ENCODE measurements at regions not wholly inside any gene's neighbourhood (a gene's known extent, or its start where the extent isn't known, plus 50 kb on each side); places are given as distances from the start of the nearest gene placed in this dataset.

DNA sequence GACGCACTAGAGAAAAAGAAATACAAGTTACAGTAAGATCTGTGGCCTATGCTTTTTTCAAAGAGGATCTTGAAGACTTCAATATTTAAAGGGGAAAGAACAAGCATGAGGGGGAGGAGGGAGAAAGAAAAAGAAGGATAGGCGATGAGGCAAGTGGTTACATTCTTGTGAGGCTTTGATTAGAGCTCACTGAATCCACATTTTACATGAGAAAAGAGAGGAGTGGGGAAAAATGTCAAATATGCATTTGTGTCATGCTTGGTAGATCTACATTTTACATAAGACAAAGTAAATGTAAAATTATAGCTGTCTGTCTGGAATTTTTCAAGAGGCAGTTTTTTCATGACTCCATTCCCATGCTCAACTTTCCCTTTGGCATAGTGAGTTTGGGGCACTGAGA lies 965.9 kb downstream of the FSTL5 start:
- Histone ChIP-seq H3K79me1 (ENCODE audit: low read depth in 1 of 2, low read length in 2 of 2) (no peaks in the 10 kb centered on the region), H3K4ac (ENCODE audit: low read depth, low read length) (no peak overlapping the region), H2BK5ac (ENCODE audit: low read depth, low read length, poor library complexity, severe bottlenecking) (no peak overlapping the region), H3K27ac (ENCODE audit: insufficient read depth, low read length) (no peak overlapping the region), H3K14ac (replicated peaks; ENCODE audit: low read depth, low read length) (no peak overlapping the region), H3K9me1 (ENCODE audit: insufficient read depth, low read length) (no peaks in the 10 kb centered on the region), H3K9me3 (ENCODE audit: control insufficient read depth, insufficient read depth, low read length) (no peaks in the 10 kb centered on the region), H2BK20ac (ENCODE audit: low read depth, low read length) (no peak overlapping the region), H2AK9ac (replicated peaks; ENCODE audit: low read depth, low read length, poor library complexity) (no peak overlapping the region), H4K5ac (ENCODE audit: low read depth, low read length) (no peak overlapping the region), H3K23ac (ENCODE audit: low read depth, low read length) (no peak overlapping the region), H2BK15ac (ENCODE audit: low read depth, low read length) (no peak overlapping the region), H3K18ac (ENCODE audit: low read depth, low read length) (no peak overlapping the region), H4K20me1 (ENCODE audit: insufficient read depth, low read length) (no peaks in the 10 kb centered on the region), H4K91ac (ENCODE audit: insufficient read depth, low read depth, low read length) (no peak overlapping the region), H2BK120ac (ENCODE audit: low read depth, low read length) (no peak overlapping the region), H3K4me2 (ENCODE audit: low read depth, low read length) (no peak overlapping the region), H2AFZ (replicated peaks; ENCODE audit: low read length, poor library complexity) (no peak overlapping the region), H3K4me1 (ENCODE audit: control insufficient read depth, insufficient read depth, low read length) (no peaks in the 10 kb centered on the region), H3K27me3 (ENCODE audit: control insufficient read depth, insufficient read depth, low read length) (no peaks in the 10 kb centered on the region), H4K8ac (ENCODE audit: low read depth in 2 of 2, low read length in 2 of 2) (no peak overlapping the region), H3K36me3 (ENCODE audit: control insufficient read depth, insufficient read depth, low read length) (no peaks in the 10 kb centered on the region), H3K9ac (ENCODE audit: low read depth, low read length) (no peak overlapping the region), H3K4me3 (ENCODE audit: insufficient read depth, low read depth, low read length) (no peak overlapping the region), H3K56ac (ENCODE audit: extremely low read depth, insufficient read depth, low read length) (no peak overlapping the region), H2AK5ac (ENCODE audit: low read depth, low read length) (no peak overlapping the region)
- no peak for DNase-seq
- CTCF ChIA-PET: interaction anchor here (0.6 kb wide), 1 partner anchor 137 kb away, joined by 3 read pairs; no protein-coding TSS in a partner anchor
- intact Hi-C loops (cut with micrococcal nuclease) (no loop called here), in situ Hi-C loops (cut with MboI; ENCODE audit: low sequenced_read_pairs) (no loop called here), dilution Hi-C loops (cut with HindIII; ENCODE audit: low sequenced_read_pairs, unreplicated experiment) (no loop called here)
- no CpG with 5 or more reads among the region's 2 CpGs for WGBS, 2 experiments (ENCODE audit: extremely low coverage in 2 of 2, insufficient read length in 1 of 2)
- ATAC-seq (ENCODE audit: low read depth): no peak
- TF ChIP-seq, protein P1, sequence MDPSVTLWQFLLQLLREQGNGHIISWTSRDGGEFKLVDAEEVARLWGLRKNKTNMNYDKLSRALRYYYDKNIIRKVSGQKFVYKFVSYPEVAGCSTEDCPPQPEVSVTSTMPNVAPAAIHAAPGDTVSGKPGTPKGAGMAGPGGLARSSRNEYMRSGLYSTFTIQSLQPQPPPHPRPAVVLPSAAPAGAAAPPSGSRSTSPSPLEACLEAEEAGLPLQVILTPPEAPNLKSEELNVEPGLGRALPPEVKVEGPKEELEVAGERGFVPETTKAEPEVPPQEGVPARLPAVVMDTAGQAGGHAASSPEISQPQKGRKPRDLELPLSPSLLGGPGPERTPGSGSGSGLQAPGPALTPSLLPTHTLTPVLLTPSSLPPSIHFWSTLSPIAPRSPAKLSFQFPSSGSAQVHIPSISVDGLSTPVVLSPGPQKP (IDR thresholded peaks at IDR 0.05; ENCODE audit: borderline replicate concordance, low read depth, low read length): no peak
- TF ChIP-seq RAD21 (IDR thresholded peaks at IDR 0.05; ENCODE audit: low read length) (no peak), MAFK (IDR thresholded peaks at IDR 0.05; ENCODE audit: low read depth, low read length) (no peak), CEBPB (IDR thresholded peaks at IDR 0.05; ENCODE audit: low read depth, low read length) (no peak), CTCF (conservative IDR thresholded peaks at IDR 0.05; ENCODE audit: low read depth, low read length) (no peak), SMC3 (IDR thresholded peaks at IDR 0.05; ENCODE audit: low read depth, low read length) (no peak), RCOR1 (IDR thresholded peaks at IDR 0.05; ENCODE audit: insufficient replicate concordance, low read length) (no peak), MAZ (IDR thresholded peaks at IDR 0.05; ENCODE audit: borderline replicate concordance, low read depth, low read length) (no peak), RFX5 (IDR thresholded peaks at IDR 0.05; ENCODE audit: low read depth, low read length) (no peak), FOS (IDR thresholded peaks at IDR 0.05; ENCODE audit: low read depth, low read length) (no peak), NFE2L2 (IDR thresholded peaks at IDR 0.05; ENCODE audit: low read depth, low read length) (no peak), POLR2A (IDR thresholded peaks at IDR 0.05; ENCODE audit: low read depth, low read length) (no peak), MXI1 (IDR thresholded peaks at IDR 0.05; ENCODE audit: borderline replicate concordance, low read depth, low read length) (no peak), CHD1 (IDR thresholded peaks at IDR 0.05; ENCODE audit: low read depth, low read length) (no peak), BHLHE40 (IDR thresholded peaks at IDR 0.05; ENCODE audit: low read depth, low read length) (no peak)
- TF ChIP-seq, protein P2, sequence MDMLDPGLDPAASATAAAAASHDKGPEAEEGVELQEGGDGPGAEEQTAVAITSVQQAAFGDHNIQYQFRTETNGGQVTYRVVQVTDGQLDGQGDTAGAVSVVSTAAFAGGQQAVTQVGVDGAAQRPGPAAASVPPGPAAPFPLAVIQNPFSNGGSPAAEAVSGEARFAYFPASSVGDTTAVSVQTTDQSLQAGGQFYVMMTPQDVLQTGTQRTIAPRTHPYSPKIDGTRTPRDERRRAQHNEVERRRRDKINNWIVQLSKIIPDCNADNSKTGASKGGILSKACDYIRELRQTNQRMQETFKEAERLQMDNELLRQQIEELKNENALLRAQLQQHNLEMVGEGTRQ (IDR thresholded peaks at IDR 0.05; ENCODE audit: low read depth, low read length): no peak
- POLR2A ChIA-PET (ENCODE audit: unreplicated experiment): no interaction called here
- BruUV-seq (replicated peaks): no TSS peak

Data from IMR-90 (cell line).